Liver (tissue), 8 donors: ENCODE measurements at regions not wholly inside any gene's neighbourhood (a gene's known extent, or its start where the extent isn't known, plus 50 kb on each side); places are given as distances from the start of the nearest gene placed in this dataset.

Experiments
- DNase-seq: peaks from one replicate; pipeline ENCODE4 v3.0.0-alpha.2; 2017; ENCODE audit warnings: low spot score
- H3K27ac ChIP-seq, 2 donors: one replicate each; pipeline ENCODE4 v1.7.0; 2013; ENCODE audit warnings: inconsistent platforms in 2 of 2, low read length in 2 of 2, control low read depth in 1 of 2, low read depth in 1 of 2, mild to moderate bottlenecking in 1 of 2
- H3K27me3 ChIP-seq, 4 donors: one replicate each; pipeline versions ENCODE4 v1.6.1 to v1.7.0; 2013; ENCODE audit warnings: low read length in 3 of 4, inconsistent platforms in 1 of 4, mild to moderate bottlenecking in 1 of 4, moderate library complexity in 1 of 4; ENCODE audit not compliant: control insufficient read depth in 4 of 4, insufficient read depth in 4 of 4
- H3K36me3 ChIP-seq, 4 donors: one replicate each; pipeline versions ENCODE4 v1.6.1 to v1.7.0; 2013; ENCODE audit warnings: low read length in 3 of 4, mild to moderate bottlenecking in 3 of 4, low read depth in 1 of 4, moderate library complexity in 1 of 4; ENCODE audit not compliant: control insufficient read depth in 4 of 4, insufficient read depth in 3 of 4
- H3K4me1 ChIP-seq, 4 donors: one replicate each; pipeline versions ENCODE4 v1.6.1 to v1.7.0; 2013; ENCODE audit warnings: low read length in 3 of 4, mild to moderate bottlenecking in 3 of 4, moderate library complexity in 1 of 4; ENCODE audit not compliant: control insufficient read depth in 4 of 4, insufficient read depth in 4 of 4
- H3K4me3 ChIP-seq, 3 donors: one replicate each; pipeline versions ENCODE4 v1.6.1 to v1.7.0; 2013; ENCODE audit warnings: low read length in 3 of 3, control low read depth in 1 of 3, low read depth in 1 of 3, mild to moderate bottlenecking in 1 of 3
- H3K9ac ChIP-seq, 2 donors: one replicate each; pipeline ENCODE4 v1.7.0; 2013; ENCODE audit warnings: low read length in 2 of 2, mild to moderate bottlenecking in 2 of 2, moderate library complexity in 2 of 2, control low read depth in 1 of 2, low read depth in 1 of 2
- H3K9me3 ChIP-seq, 4 donors: one replicate each; pipeline versions ENCODE4 v1.6.1 to v1.7.0; 2013; ENCODE audit warnings: low read length in 3 of 4; ENCODE audit not compliant: control insufficient read depth in 4 of 4
- EGR1 ChIP-seq, 2 donors: IDR thresholded peaks; 2 replicates each; pipeline ENCODE4 v1.6.1; 2016 to 2018; ENCODE audit warnings: antibody characterized with exemption in 2 of 2, low read depth in 2 of 2
- FOXA1 ChIP-seq: IDR thresholded peaks from 2 replicates; pipeline ENCODE4 v1.6.1; 2016; ENCODE audit warnings: antibody characterized with exemption
- FOXA2 ChIP-seq: IDR thresholded peaks from 2 replicates; pipeline ENCODE4 v1.6.1; 2016; ENCODE audit warnings: antibody characterized with exemption
- GABPA ChIP-seq, 2 donors: IDR thresholded peaks in 1 of 2; conservative IDR thresholded peaks in 1 of 2; 2 replicates each; pipeline ENCODE4 v1.6.1; 2016; ENCODE audit warnings: antibody characterized with exemption in 2 of 2, mild to moderate bottlenecking in 1 of 2, moderate library complexity in 1 of 2
- HNF4A ChIP-seq, 2 donors: conservative IDR thresholded peaks; 2 replicates each; pipeline ENCODE4 v1.6.1; 2016; ENCODE audit warnings: antibody characterized with exemption in 2 of 2, mild to moderate bottlenecking in 2 of 2
- HNF4G ChIP-seq: IDR thresholded peaks from 2 replicates; pipeline ENCODE4 v1.6.1; 2016; ENCODE audit warnings: antibody characterized with exemption
- JUND ChIP-seq, 2 donors: IDR thresholded peaks; 2 replicates each; pipeline ENCODE4 v1.6.1; 2016; ENCODE audit warnings: antibody characterized with exemption in 2 of 2
- MAX ChIP-seq: IDR thresholded peaks from 2 replicates; pipeline ENCODE4 v1.6.1; 2016; ENCODE audit warnings: antibody characterized with exemption
- NR2F2 ChIP-seq: IDR thresholded peaks from 2 replicates; pipeline ENCODE4 v1.6.1; 2016; ENCODE audit warnings: antibody characterized with exemption
- RAD21 ChIP-seq, 2 donors: IDR thresholded peaks; 2 replicates each; pipeline ENCODE4 v1.6.1; 2016; ENCODE audit warnings: antibody characterized with exemption in 2 of 2, mild to moderate bottlenecking in 2 of 2
- RXRA ChIP-seq, 2 donors: IDR thresholded peaks; 2 replicates each; pipeline ENCODE4 v1.6.1; 2017 to 2018; ENCODE audit warnings: antibody characterized with exemption in 2 of 2, mild to moderate bottlenecking in 1 of 2
- SP1 ChIP-seq: IDR thresholded peaks from 2 replicates; pipeline ENCODE4 v1.6.1; 2018; ENCODE audit warnings: antibody characterized with exemption, mild to moderate bottlenecking
- TAF1 ChIP-seq: conservative IDR thresholded peaks from 2 replicates; pipeline ENCODE4 v1.6.1; 2016; ENCODE audit warnings: antibody characterized with exemption, mild to moderate bottlenecking
- YY1 ChIP-seq: IDR thresholded peaks from 2 replicates; pipeline ENCODE4 v1.6.1; 2016; ENCODE audit warnings: antibody characterized with exemption, mild to moderate bottlenecking
- ZBTB33 ChIP-seq: IDR thresholded peaks from 2 replicates; pipeline ENCODE4 v1.6.1; 2016; ENCODE audit warnings: antibody characterized with exemption
- WGBS: extraction: QIAGEN DNeasy Blood & Tissue Kit; methylation state at CpG from one replicate; pipeline ENCODE4 v1.1.7; 2013; 5-methylcytosine and 5-hydroxymethylcytosine counted together
- TF ChIP-seq, protein P1 (sequence below): fragments of 150-350 bp; IDR thresholded peaks from 2 replicates; pipeline ENCODE4 v1.5.1; 2017; ENCODE audit warnings: improper control_type of control experiment, low read depth, low read length; ENCODE audit not compliant: missing input control
- TF ChIP-seq, protein P2 (sequence below): IDR thresholded peaks from 2 replicates; pipeline ENCODE4 v1.6.1; 2016; ENCODE audit warnings: antibody characterized with exemption, mild to moderate bottlenecking
- donor health status: healthy.
- donor health status: healthy.
- donor health status: healthy.
- donor health status: healthy.
- donor health status: healthy.

GRCh38 chr18:10231220-10231619, 223.2 kb upstream of the APCDD1 start:
- Histone ChIP-seq H3K9me3 (peaks cover 0 to 3% (median under 1%) of the 10 kb centered on the region in 4 donors), H3K9ac (no peak overlapping the region)

GRCh38 chr18:10232062-10232461, 222.4 kb upstream of the APCDD1 start:
- Histone ChIP-seq H3K27me3 (no peaks in the 10 kb centered on the region), H3K9ac (no peak overlapping the region), H3K36me3 (no peaks in the 10 kb centered on the region), H3K4me1 (no peaks in the 10 kb centered on the region), H3K9me3 (peaks cover 0 to 3% (median under 1%) of the 10 kb centered on the region in 4 donors), H3K4me3 (no peak overlapping the region), H3K27ac (no peak overlapping the region)
- TF ChIP-seq MAX (no peak), FOXA2 (no peak), JUND (IDR thresholded peaks at IDR 0.05) (no peak), ZBTB33 (no peak), HNF4A (conservative IDR thresholded peaks at IDR 0.05) (no peak)
- no peak for DNase-seq
- 95% methylated on average over 2 of the region's 2 CpGs for WGBS

More at GRCh38 chr18:10231220-10231619, 223.2 kb upstream of the APCDD1 start:
- no peak for DNase-seq
- 59% methylated on average over 3 of the region's 3 CpGs for WGBS
- Histone ChIP-seq H3K4me1 (no peaks in the 10 kb centered on the region), H3K4me3 (no peak overlapping the region), H3K27me3 (no peaks in the 10 kb centered on the region), H3K27ac (no peak overlapping the region), H3K36me3 (no peaks in the 10 kb centered on the region)
- TF ChIP-seq EGR1 (IDR thresholded peaks at IDR 0.05; ENCODE audit: low read depth in 2 of 2) = no peak
- TF ChIP-seq, protein P1, sequence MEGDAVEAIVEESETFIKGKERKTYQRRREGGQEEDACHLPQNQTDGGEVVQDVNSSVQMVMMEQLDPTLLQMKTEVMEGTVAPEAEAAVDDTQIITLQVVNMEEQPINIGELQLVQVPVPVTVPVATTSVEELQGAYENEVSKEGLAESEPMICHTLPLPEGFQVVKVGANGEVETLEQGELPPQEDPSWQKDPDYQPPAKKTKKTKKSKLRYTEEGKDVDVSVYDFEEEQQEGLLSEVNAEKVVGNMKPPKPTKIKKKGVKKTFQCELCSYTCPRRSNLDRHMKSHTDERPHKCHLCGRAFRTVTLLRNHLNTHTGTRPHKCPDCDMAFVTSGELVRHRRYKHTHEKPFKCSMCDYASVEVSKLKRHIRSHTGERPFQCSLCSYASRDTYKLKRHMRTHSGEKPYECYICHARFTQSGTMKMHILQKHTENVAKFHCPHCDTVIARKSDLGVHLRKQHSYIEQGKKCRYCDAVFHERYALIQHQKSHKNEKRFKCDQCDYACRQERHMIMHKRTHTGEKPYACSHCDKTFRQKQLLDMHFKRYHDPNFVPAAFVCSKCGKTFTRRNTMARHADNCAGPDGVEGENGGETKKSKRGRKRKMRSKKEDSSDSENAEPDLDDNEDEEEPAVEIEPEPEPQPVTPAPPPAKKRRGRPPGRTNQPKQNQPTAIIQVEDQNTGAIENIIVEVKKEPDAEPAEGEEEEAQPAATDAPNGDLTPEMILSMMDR = no peak
- TF ChIP-seq RAD21 (IDR thresholded peaks at IDR 0.05) = no peak
- TF ChIP-seq SP1 = no peak
- TF ChIP-seq HNF4A (conservative IDR thresholded peaks at IDR 0.05) = no peak

DNA sequence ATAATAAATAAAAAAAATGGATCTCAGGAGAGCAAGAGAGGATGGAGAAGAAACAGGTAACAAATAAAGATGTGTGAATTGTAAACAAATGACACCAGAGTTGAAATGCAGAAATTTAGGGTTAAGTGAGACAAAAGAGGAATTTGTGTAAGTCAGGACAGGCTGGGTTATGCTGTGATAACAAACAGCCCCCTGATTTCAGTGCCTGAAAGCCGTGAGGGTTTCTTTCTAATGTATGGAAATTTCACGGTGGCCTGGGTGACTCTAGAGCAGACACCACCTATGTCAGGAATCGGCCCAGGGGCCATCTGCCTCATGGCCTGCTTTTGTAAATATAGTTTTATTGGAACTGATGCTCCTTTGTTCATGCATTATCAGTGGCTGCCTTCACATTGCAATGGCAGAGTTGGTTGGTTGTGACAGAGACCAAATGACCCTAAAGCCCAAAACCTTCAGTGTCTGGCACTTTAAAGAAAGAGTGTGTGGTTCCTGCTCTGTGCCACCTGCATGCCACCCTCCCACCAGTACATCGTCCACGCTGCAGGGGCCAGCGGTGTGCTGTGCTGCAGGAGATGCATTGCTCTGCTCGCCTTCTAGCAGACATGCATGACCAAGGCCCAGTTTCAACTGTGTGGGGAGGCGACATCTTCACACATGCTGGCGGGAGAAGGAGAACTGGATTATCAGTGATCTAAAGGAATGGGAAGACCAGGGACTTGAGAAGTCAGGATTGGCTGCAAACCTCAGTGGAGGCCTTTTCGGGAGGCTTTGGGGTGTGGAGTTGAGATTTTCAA, 221.2 kb upstream of the APCDD1 start:
- Histone ChIP-seq H3K27ac (no peak overlapping the region), H3K4me3 (no peak overlapping the region), H3K9me3 (peaks cover 0 to 3% (median under 1%) of the 10 kb centered on the region in 4 donors), H3K36me3 (no peaks in the 10 kb centered on the region), H3K4me1 (no peaks in the 10 kb centered on the region), H3K27me3 (no peaks in the 10 kb centered on the region), H3K9ac (no peak overlapping the region)
- WGBS = 91% methylated on average over 10 of the region's 10 CpGs
- DNase-seq = no peak
- TF ChIP-seq FOXA1 = no peak
- no peak for TF ChIP-seq TAF1
- no peak for TF ChIP-seq RXRA (IDR thresholded peaks at IDR 0.05)
- TF ChIP-seq, protein P2, sequence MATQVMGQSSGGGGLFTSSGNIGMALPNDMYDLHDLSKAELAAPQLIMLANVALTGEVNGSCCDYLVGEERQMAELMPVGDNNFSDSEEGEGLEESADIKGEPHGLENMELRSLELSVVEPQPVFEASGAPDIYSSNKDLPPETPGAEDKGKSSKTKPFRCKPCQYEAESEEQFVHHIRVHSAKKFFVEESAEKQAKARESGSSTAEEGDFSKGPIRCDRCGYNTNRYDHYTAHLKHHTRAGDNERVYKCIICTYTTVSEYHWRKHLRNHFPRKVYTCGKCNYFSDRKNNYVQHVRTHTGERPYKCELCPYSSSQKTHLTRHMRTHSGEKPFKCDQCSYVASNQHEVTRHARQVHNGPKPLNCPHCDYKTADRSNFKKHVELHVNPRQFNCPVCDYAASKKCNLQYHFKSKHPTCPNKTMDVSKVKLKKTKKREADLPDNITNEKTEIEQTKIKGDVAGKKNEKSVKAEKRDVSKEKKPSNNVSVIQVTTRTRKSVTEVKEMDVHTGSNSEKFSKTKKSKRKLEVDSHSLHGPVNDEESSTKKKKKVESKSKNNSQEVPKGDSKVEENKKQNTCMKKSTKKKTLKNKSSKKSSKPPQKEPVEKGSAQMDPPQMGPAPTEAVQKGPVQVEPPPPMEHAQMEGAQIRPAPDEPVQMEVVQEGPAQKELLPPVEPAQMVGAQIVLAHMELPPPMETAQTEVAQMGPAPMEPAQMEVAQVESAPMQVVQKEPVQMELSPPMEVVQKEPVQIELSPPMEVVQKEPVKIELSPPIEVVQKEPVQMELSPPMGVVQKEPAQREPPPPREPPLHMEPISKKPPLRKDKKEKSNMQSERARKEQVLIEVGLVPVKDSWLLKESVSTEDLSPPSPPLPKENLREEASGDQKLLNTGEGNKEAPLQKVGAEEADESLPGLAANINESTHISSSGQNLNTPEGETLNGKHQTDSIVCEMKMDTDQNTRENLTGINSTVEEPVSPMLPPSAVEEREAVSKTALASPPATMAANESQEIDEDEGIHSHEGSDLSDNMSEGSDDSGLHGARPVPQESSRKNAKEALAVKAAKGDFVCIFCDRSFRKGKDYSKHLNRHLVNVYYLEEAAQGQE = no peak
- TF ChIP-seq HNF4G = no peak
- no peak for TF ChIP-seq MAX
- TF ChIP-seq NR2F2 = no peak
- no peak for TF ChIP-seq YY1
- TF ChIP-seq GABPA (IDR thresholded peaks at IDR 0.05 in 1 of 2, conservative IDR thresholded peaks at IDR 0.05 in 1 of 2) = no peak
- no peak for TF ChIP-seq EGR1 (IDR thresholded peaks at IDR 0.05; ENCODE audit: low read depth in 2 of 2)
- TF ChIP-seq HNF4A (conservative IDR thresholded peaks at IDR 0.05) = no peak
